ENCODE measurements at regions not wholly inside any gene's neighbourhood (a gene's known extent, or its start where the extent isn't known, plus 50 kb on each side); places are given as distances from the start of the nearest gene placed in this dataset.

DNA sequence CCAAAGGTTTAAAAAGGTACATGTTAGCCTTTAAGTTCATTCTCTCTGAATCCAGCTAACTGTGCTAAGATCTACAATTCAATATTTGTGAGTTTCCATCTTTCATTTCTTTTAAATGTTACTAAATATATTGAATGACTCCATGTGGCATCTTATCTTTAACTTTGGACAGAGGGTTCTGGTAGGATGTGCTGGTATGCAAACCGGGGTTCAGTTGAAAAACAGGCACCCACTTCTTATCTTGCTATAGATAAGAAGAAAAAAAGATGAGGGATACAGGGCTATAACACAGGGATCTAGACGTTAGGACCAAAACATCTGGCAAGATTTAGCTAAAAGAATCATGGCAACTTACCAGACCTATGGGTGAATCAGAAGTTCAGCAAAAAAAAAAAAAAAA is 538.3 kb downstream of the EDEM1 start:
- TF ChIP-seq, protein P1, sequence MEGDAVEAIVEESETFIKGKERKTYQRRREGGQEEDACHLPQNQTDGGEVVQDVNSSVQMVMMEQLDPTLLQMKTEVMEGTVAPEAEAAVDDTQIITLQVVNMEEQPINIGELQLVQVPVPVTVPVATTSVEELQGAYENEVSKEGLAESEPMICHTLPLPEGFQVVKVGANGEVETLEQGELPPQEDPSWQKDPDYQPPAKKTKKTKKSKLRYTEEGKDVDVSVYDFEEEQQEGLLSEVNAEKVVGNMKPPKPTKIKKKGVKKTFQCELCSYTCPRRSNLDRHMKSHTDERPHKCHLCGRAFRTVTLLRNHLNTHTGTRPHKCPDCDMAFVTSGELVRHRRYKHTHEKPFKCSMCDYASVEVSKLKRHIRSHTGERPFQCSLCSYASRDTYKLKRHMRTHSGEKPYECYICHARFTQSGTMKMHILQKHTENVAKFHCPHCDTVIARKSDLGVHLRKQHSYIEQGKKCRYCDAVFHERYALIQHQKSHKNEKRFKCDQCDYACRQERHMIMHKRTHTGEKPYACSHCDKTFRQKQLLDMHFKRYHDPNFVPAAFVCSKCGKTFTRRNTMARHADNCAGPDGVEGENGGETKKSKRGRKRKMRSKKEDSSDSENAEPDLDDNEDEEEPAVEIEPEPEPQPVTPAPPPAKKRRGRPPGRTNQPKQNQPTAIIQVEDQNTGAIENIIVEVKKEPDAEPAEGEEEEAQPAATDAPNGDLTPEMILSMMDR (IDR thresholded peaks at IDR 0.05; ENCODE audit: low read length, missing control alignments) = no peak
- no peak overlapping the region for H3K4me3 ChIP-seq (replicated peaks; ENCODE audit: low read depth, low read length)
- DNase-seq (ENCODE audit: low read depth) = no peak

DNA sequence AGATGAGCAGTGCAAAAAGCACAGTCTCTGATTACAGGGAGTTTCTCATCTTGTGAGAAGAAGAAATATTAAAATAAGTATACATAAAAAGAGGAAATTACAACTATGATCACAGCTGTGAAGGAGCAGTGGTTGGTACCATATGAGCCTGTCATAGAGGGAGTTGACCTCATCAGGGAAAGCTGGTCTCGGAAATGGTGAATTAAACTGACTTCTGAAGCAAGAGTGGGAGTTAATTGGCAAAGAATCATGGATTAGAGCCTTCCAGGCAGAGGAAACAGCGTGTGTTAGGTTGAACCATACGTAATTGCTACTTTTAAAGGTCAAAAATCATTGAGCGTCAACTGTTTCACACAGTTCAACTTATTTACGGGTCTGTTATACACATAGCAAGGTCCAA is 539.1 kb downstream of the EDEM1 start:
- TF ChIP-seq, protein P1 (IDR thresholded peaks at IDR 0.05; ENCODE audit: low read length, missing control alignments) = no peak
- no peak for DNase-seq (ENCODE audit: low read depth)
- no peak overlapping the region for H3K4me3 ChIP-seq (replicated peaks; ENCODE audit: low read depth, low read length)

DNA sequence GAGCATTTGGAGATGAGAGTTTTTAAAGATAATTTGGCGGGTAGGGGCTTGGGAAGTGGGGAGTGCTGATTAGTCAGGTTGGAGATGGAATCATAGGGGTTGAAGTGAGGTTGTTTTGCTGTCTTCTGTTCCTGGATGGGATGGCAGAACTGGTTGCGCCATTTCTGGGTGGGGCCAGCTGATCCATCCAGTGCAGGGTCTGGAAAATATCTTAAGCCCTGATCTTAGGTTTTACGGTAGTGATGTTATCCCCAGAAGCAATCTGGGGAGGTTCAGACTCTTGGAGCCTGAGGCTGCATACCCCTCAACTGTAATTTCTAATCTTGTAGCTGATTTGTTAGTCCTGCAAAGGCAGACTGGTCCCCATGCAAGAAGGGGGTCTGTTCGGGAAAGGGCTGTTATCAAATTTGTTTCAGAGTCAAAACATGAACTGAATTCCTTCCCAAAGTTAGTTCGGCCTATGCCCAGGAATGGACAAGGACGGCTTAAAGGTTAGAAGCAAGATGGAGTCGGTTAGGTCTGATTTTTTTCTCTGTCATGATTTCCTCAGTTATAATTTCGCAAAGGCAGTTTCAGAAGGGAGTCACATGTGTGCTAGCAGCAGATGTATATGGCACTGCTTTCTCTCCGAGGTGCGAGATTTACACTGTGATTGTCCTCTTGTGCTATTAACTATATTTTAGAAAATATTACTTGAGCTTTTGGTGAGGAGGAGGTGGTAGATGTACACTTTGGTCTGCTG is 540.4 kb downstream of the EDEM1 start:
- DNase-seq (ENCODE audit: low read depth) = no peak
- TF ChIP-seq, protein P1 (IDR thresholded peaks at IDR 0.05; ENCODE audit: low read length, missing control alignments) = no peak
- H3K4me3 ChIP-seq (replicated peaks; ENCODE audit: low read depth, low read length) = no peak overlapping the region

DNA sequence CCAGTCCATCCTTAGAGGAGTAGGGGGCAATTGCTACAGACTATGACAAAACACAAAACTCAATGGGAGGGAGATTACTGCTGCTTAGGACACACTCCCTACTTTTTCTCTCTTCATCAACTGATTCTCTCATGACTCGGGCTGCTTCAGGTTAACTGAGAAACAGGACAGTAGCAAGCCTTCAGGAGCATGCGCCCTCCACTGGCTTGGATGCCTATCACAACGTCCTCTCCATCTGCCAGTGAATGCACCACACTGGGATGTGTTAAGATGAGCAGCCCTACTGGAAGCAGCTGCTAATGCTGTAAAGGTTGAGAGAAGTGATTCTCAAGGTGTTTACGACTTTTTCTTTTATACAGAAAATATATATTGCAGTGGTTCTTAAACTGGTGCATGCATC is 542.3 kb downstream of the EDEM1 start:
- TF ChIP-seq, protein P1 (IDR thresholded peaks at IDR 0.05; ENCODE audit: low read length, missing control alignments) = no peak
- H3K4me3 ChIP-seq (replicated peaks; ENCODE audit: low read depth, low read length) = no peak overlapping the region
- no peak for DNase-seq (ENCODE audit: low read depth)

DNA sequence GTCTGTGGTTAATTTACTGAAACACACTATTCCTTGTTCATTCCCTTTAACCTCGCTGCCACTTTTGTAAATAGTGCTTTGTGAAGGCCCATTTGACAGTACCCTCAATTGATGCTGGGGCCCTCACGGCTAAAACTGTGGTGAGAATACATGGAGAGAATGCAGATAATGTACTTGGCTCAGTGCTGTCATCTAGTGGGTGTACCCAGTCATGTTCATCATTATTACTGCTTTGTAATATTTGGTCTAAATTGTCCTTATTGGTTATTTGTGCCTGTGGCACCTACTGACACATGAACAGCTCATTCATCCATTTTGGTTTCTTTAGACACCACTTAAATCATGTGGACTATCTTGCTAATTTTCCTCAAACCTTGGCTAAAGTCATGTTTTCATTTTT is 543.6 kb downstream of the EDEM1 start:
- TF ChIP-seq, protein P1 (IDR thresholded peaks at IDR 0.05; ENCODE audit: low read length, missing control alignments) = no peak
- no peak for DNase-seq (ENCODE audit: low read depth)
- H3K4me3 ChIP-seq (replicated peaks; ENCODE audit: low read depth, low read length) = no peak overlapping the region

DNA sequence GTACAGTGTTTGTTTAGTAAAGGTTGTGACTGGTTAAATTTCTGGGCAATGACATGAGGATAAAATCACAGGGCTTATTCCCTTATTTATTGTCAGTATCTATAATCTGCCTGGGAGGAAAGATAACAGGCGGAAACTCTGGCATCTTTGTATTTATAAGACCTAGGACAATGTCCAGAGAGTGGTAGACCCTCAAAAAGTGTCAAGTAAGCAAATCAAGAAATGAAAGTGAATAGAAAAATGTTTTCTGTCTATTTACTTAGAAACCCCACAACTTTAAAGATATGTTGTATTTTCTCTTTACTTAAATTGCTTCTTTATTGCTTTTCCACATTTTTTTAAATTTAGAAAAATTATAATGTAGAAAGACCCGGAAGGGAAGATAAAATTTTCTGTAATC is 544.6 kb downstream of the EDEM1 start:
- no peak overlapping the region for H3K4me3 ChIP-seq (replicated peaks; ENCODE audit: low read depth, low read length)
- TF ChIP-seq, protein P1 (IDR thresholded peaks at IDR 0.05; ENCODE audit: low read length, missing control alignments) = no peak
- no peak for DNase-seq (ENCODE audit: low read depth)

DNA sequence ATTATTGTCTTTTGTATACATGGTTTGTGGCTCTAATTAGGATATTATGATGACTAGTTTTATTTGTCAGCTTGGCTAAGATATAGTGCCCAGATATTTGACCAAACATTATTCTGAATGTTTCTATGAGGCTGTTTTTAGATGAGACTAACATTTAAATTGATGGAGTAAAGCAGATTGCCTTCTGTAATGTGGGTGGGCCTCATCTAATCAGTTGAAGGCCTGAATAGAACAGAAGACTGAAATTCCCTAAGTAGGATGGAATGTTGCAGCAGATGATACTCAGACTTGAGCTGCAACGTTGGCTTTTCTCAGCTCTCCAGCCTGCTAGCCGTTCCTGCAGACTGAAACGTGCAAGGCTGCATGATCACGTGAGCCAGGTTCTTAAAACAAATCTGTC is 546.5 kb downstream of the EDEM1 start:
- H3K4me3 ChIP-seq (replicated peaks; ENCODE audit: low read depth, low read length) = no peak overlapping the region
- TF ChIP-seq, protein P1 (IDR thresholded peaks at IDR 0.05; ENCODE audit: low read length, missing control alignments) = no peak
- DNase-seq (ENCODE audit: low read depth) = no peak
